Tibial nerve (tissue), 4 donors: ENCODE measurements at regions not wholly inside any gene's neighbourhood (a gene's known extent, or its start where the extent isn't known, plus 50 kb on each side); places are given as distances from the start of the nearest gene placed in this dataset.

Experiments
- CTCF ChIP-seq, 5 experiments: fragments of 200-600 bp in 3 of 5; fragments of 450-650 bp in 2 of 5; sonication (generic) in 3 of 5; IDR thresholded peaks; one replicate each; pipeline ENCODE4 v1.5.1; 2016 to 2019; ENCODE audit warnings: antibody characterized with exemption in 5 of 5, mild to moderate bottlenecking in 3 of 5, moderate library complexity in 2 of 5
- EP300 ChIP-seq, 2 donors: sonication (generic); formaldehyde crosslinking; IDR thresholded peaks; one replicate each; pipeline ENCODE4 v1.6.1; 2017; ENCODE audit warnings: antibody characterized with exemption in 2 of 2, mild to moderate bottlenecking in 1 of 2
- POLR2A ChIP-seq, 2 donors: fragments of 450-650 bp; IDR thresholded peaks; one replicate each; pipeline ENCODE4 v1.6.1; 2017; ENCODE audit warnings: antibody characterized with exemption in 2 of 2, mild to moderate bottlenecking in 2 of 2, moderate library complexity in 2 of 2

DNA sequence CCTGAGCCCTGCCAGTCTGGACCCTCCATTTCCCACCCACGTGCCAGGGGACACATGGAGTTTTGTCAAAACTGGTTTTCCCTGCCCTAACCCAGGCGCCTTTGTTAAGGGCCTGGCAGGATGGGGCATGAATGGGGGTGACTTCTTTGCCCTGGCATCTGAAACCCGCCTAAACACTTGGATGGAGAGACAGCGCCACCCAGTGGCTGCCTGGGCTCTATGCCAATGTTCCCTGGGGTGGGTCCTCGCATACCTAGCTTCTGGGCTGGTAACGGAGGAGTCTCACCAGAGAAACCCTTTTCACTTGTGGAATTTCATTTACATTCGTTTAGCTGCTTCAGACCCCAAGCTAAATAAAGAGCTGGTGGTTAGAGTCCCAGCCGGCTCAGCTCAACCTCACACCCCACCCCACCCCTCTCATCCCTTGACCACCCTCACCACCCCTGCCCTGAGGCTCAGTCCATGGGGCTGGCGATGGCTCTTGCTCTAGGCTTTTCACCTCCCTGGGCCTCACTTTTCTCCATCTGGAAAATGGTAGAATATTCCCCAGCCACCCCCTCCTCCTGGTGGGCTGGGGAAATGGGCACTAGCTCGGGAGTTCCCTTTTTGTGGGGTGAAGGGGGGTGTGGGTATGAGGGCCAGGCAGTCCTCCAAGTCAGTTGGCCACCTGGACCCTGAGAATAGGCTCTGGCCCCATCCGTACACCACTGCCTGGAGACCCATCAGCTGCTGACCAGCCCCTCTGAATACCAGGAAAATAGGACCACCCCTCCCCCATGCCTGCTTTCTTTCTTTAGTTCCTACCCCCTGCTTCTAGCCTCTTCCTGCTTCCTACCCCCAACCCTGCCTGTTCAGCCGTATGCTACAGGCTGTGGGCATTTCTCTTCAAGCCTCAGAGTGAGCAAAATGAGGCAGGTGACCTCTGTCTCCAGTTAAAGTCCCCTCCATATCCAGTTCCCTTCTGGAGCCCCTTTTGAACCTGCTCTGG is 57.1 kb upstream of the PJA1 start:
- TF ChIP-seq POLR2A (IDR thresholded peaks at IDR 0.05) (no peak), CTCF (IDR thresholded peaks at IDR 0.05) (peak; percentile 60 to 87 (median 68)), EP300 (IDR thresholded peaks at IDR 0.05) (no peak)
